Iris pigment epithelial cell (primary cell): ENCODE measurements at regions not wholly inside any gene's neighbourhood (a gene's known extent, or its start where the extent isn't known, plus 50 kb on each side); places are given as distances from the start of the nearest gene placed in this dataset.
A peak's percentile ranks its signal among the peaks of the same experiment; 100 is the strongest.
"Not testable (repeated sequence)": the region's sequence is repeated elsewhere in the genome, so short reads cannot be mapped to it uniquely, and the experiment has no call there.

Experiments
- DNase-seq: peaks from one replicate; pipeline ENCODE4 v3.0.0-alpha.2; 2011; ENCODE audit warnings: low read depth

GRCh38 chr21:28418726-28419514 lies 573.8 kb downstream of the LTN1 start:
- peak; percentile 42 for DNase-seq

GRCh38 chr21:28410256-28410655 lies 582.4 kb downstream of the LTN1 start:
- no peak for DNase-seq

GRCh38 chr21:28402616-28402989 lies 590.1 kb downstream of the LTN1 start:
- no peak for DNase-seq

- DNase-seq: no peak
These were observed 595.6 kb downstream of the LTN1 start for GRCh38 chr21:28397040-28397439.

GRCh38 chr21:28396421-28396820 lies 596.3 kb downstream of the LTN1 start:
- DNase-seq: no peak

- peak; percentile 11 for DNase-seq
These were observed 599.4 kb downstream of the LTN1 start for GRCh38 chr21:28393279-28393678.

- no peak for DNase-seq
These were observed 600.5 kb downstream of the LTN1 start for GRCh38 chr21:28391938-28392849.

GRCh38 chr21:28387220-28387619 lies 605.5 kb downstream of the LTN1 start:
- no peak for DNase-seq

- no peak for DNase-seq
These were observed 606.8 kb downstream of the LTN1 start for GRCh38 chr21:28385845-28386244.

GRCh38 chr21:28381000-28381745 lies 611.5 kb downstream of the LTN1 start:
- not testable (repeated sequence) for DNase-seq

- DNase-seq: no peak
These were observed 612.4 kb downstream of the LTN1 start for GRCh38 chr21:28380241-28380640.

- no peak for DNase-seq
These were observed 614.7 kb downstream of the LTN1 start for GRCh38 chr21:28378026-28378425.

- DNase-seq: peak; percentile 91
These were observed 616.8 kb downstream of the LTN1 start for GRCh38 chr21:28375708-28376385.

- DNase-seq: no peak
These were observed 617.8 kb downstream of the LTN1 start for GRCh38 chr21:28374881-28375280.

- DNase-seq: no peak
These were observed 621.0 kb downstream of the LTN1 start for GRCh38 chr21:28371713-28372112.

GRCh38 chr21:28359300-28359699 lies 633.4 kb downstream of the LTN1 start:
- no peak for DNase-seq

- no peak for DNase-seq
These were observed 634.0 kb downstream of the LTN1 start for GRCh38 chr21:28358702-28359101.

GRCh38 chr21:28358170-28358569 lies 634.5 kb downstream of the LTN1 start:
- no peak for DNase-seq

- DNase-seq: peak; percentile 39
These were observed 634.9 kb downstream of the LTN1 start for GRCh38 chr21:28357743-28358142.

GRCh38 chr21:28356422-28356821 lies 636.3 kb downstream of the LTN1 start:
- no peak for DNase-seq

GRCh38 chr21:28345934-28346333 lies 646.7 kb downstream of the LTN1 start:
- DNase-seq: no peak

GRCh38 chr21:28344985-28345384 lies 647.7 kb downstream of the LTN1 start:
- no peak for DNase-seq
